Fibroblast of gingiva (primary cell): ENCODE measurements at regions not wholly inside any gene's neighbourhood (a gene's known extent, or its start where the extent isn't known, plus 50 kb on each side); places are given as distances from the start of the nearest gene placed in this dataset.

Experiments
- DNase-seq: peaks from one replicate; pipeline ENCODE4 v3.0.0-alpha.2; 2011; ENCODE audit warnings: low read depth

- DNase-seq: no peak
Observed at GRCh38 chr5:143586781-143587362, 183.4 kb upstream of the NR3C1 start.

GRCh38 chr5:143585970-143586369 lies 182.5 kb upstream of the NR3C1 start:
- DNase-seq: no peak

- no peak for DNase-seq
Observed at GRCh38 chr5:143583409-143583808, 179.9 kb upstream of the NR3C1 start.

GRCh38 chr5:143582869-143583268 lies 179.4 kb upstream of the NR3C1 start:
- no peak for DNase-seq

- no peak for DNase-seq
Observed at GRCh38 chr5:143582176-143582575, 178.7 kb upstream of the NR3C1 start.

- DNase-seq: no peak
Observed at GRCh38 chr5:143581649-143582048, 178.2 kb upstream of the NR3C1 start.

GRCh38 chr5:143581147-143581546 lies 177.7 kb upstream of the NR3C1 start:
- no peak for DNase-seq

- peak; percentile 49 for DNase-seq
Observed at GRCh38 chr5:143576711-143577484, 173.4 kb upstream of the NR3C1 start.

- DNase-seq: no peak
Observed at GRCh38 chr5:143575286-143575685, 171.8 kb upstream of the NR3C1 start.

- no peak for DNase-seq
Observed at GRCh38 chr5:143574236-143574635, 170.8 kb upstream of the NR3C1 start.

- no peak for DNase-seq
Observed at GRCh38 chr5:143573568-143574170, 170.2 kb upstream of the NR3C1 start.

- DNase-seq: no peak
Observed at GRCh38 chr5:143572671-143573070, 169.2 kb upstream of the NR3C1 start.

- no peak for DNase-seq
Observed at GRCh38 chr5:143571642-143572624, 168.4 kb upstream of the NR3C1 start.

- DNase-seq: no peak
Observed at GRCh38 chr5:143570989-143571388, 167.5 kb upstream of the NR3C1 start.

GRCh38 chr5:143569722-143570567 lies 166.5 kb upstream of the NR3C1 start:
- DNase-seq: no peak

- no peak for DNase-seq
Observed at GRCh38 chr5:143569213-143569701, 165.8 kb upstream of the NR3C1 start.

- DNase-seq: no peak
Observed at GRCh38 chr5:143567583-143568504, 164.4 kb upstream of the NR3C1 start.

GRCh38 chr5:143566139-143566538 lies 162.7 kb upstream of the NR3C1 start:
- no peak for DNase-seq

- no peak for DNase-seq
Observed at GRCh38 chr5:143564417-143564816, 160.9 kb upstream of the NR3C1 start.

- peak; percentile 79 for DNase-seq
Observed at GRCh38 chr5:143562935-143563334, 159.4 kb upstream of the NR3C1 start.
